ENCODE measurements at regions not wholly inside any gene's neighbourhood (a gene's known extent, or its start where the extent isn't known, plus 50 kb on each side); places are given as distances from the start of the nearest gene placed in this dataset.

DNA sequence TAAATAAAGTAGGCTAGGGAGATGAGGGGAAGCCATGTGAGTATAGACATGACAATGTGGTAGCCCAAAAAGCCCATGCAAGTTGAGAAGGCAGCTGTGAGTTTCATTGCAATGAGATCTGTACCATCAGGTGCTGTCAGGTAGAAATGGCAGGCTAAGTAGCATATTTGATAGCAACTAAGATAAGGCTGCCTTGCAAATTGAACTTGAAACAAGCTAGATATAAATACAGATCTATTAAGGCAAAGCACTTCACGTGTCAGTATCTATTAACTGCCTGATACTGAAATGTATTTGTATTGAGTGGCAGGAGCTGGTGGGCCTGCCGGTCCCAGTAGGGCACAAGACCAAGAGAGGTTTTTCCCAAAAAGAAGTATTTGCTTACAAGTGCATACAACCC is 419.9 kb downstream of the TDRD15 start:
- DNase-seq = no peak

DNA sequence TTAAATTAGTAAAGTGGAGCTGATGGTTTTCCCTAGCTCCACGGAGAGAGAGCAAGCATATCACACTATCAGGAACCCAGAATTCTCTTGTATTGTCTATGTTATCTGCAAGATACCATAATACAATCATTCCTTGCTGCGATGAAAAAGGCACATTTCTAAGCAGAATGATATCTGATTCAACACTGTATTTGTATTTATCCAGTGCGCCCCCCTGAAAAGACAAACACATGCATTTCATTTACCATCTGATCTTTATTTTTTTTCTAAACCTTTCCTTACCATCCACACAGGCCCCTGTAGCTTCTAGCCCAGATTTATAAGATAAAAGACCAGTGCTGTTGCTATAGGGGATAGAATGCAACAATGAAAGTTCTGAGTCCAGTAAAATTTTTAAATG is 420.6 kb downstream of the TDRD15 start:
- no peak for DNase-seq

DNA sequence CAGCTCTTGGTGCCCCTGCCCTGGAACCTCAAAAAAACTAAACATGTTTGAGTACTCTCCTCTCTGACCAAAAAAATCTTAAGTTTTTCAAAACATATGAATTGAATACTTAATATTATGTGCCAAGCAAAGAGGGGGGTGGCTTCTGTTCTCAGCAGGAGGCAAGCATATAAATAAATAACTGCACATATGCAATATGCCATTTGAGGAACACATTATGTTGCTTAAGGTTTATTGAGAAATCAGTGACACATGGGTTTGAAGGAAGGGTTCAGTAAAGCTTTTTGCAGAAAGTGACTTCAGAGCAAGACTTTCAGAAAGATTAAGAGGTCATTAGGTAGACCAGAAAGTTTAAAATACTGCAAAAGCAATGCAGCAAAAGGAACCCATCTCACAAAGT is 429.2 kb downstream of the TDRD15 start:
- DNase-seq = no peak

DNA sequence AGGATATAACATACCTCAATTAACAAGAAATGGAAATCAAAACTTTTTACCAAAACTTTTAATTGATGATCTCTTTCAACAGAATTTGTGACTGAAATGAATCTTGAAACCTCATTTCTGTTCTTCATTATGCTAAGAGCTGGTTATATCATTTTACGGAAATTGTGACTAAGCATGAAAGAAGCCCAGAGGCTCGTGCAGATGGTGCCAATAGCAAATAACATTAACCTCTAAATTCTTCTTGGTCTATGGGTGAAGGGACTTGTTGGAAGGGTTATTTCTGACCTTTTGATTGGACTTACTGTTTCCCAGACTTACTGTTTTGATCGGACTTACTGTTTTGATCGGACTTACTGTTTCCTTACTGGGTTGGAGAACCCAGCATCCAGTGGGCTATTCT is 435.6 kb downstream of the TDRD15 start:
- no peak for DNase-seq

DNA sequence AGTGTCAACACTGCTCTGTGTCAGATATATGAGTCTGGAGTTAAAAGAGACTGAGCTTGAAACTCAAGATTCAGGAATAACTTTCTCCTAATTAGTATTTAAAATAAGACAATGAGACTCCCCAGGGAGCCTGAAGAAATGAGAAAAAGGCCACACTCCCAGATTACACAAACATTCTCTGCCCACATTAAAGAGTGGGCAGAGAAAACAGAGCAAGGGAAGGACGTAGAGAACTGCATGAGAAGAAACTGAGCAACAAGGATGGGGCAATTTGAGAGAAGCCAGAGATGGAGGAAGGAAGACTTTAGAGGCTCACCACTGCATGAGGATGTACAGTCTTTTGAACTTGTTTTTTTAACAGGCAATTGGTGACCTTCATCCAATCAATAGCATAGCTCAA is 438.2 kb downstream of the TDRD15 start:
- no peak for DNase-seq

DNA sequence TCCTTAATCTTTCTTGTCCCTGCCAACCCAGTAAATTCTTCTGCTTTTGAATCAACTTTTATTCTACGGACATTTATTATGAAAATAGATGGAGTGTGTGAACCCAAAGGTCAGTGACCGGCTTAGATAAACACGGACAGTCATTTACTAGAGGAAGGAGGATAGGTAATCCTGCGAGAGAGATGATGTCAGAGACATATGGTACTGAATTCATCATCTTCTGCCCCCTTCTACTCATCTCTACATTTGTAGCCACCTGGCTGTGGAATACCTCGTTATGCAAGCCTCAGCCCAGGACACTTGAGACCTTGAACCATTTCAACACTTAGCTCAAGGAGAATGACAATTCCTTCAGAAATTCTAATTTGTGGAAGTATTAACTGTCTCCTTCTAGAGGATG is 443.6 kb downstream of the TDRD15 start:
- DNase-seq = no peak

DNA sequence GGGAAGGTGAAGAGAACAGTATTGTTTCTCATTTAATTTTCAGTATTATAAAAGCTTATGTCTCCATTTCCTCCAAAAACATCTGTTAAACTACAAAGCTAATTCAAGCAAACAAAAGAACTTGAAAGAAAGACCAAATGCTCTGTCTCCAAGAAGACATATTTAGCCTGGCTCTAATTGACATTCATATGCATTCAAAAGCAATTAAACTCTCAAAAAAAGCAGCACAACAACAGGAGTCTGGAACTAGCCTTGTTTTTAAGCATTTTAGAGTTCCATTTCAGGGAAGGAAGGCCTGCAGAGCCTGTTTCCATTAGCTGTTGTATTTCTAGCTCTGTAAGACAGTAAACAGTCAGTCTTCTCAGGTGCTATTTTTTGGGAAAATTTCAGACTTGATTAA is 447.9 kb downstream of the TDRD15 start:
- no peak for DNase-seq

DNA sequence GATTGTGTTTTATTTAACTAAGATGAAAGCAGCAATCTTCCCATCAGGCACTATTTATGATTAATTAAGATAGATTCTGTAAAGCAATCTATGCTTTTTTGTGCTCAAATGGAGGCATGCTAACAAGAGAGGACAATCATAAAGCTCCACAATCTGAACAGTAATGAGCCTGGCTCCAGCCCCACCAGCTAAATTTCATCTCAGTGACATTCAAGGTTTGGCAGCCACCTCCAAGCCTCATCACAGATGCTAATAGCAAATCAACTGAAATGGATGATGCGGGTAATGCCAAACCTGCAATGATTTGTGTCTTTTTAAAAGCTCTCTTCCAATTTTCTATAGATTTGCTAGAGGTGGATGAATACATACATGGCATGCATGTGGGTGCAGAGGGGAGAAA is 456.6 kb downstream of the TDRD15 start:
- DNase-seq = no peak

DNA sequence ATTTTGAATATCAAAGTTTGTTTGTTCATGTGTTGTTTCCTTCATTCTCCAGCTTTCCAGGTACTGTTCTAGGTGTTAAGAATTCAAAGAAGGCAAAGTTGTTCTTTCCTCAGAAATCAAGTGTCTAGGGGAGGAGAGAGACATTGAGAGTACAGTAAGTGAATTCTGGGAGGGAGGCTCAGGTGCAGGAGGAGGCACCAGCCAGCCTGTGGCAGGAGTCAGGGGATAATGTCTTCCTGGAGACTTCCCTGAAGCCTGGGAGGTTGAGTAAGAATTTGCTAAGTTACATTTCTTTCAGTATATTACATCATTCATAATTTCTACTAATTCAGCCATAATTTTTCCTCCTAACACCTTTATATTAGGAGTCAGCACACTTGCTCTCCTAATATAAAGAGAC is 462.1 kb downstream of the TDRD15 start:
- no peak for DNase-seq

DNA sequence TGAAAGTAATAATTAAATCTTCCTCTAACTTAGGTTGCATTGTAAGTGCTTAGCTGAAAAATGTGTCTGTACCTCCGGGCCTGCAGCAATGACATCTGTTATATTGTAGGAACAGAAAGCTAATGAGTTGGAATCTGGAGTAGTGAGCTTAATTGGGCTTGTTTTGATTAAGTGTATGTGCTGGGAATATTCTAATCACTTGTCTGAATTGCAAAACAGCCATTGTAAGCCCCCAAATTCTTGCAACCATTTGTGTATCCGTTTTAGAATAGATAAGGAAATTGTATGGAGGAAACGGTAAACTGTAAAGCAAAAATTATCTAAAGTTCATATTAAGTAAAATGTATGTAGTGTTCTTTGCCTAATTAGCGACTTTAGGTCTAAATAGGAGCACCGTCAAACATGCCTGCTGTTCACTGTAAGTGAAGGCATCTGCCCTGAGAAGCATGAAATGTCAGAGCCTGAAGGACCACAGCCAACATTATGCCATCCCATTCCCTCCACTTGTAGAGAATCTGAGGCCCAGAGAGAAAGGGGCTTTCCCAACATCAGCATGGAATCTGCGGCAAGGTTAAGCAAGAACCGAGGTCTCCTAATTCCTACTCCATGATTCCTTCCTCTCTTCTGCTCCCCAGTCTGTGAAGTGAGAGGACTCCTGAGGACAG is 466.4 kb downstream of the TDRD15 start:
- no peak for DNase-seq

DNA sequence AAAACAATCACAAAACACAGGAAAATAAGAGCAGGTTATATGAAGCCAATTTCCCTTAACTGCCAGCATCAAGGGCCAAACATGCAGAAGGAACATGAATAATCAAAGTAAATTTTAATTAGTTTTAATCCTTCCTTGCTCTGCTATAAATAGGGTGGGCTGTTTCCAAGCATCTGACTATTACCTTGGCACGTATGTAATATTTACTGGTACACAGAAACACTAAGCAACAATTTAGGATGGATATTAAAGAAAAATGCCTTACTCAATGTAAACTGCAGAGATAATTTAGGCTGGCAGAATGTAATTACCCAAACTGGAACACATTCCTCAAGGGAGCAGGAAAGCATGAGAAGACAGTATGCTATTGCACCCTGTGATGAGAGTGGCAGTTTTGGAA is 468.2 kb downstream of the TDRD15 start:
- no peak for DNase-seq

DNA sequence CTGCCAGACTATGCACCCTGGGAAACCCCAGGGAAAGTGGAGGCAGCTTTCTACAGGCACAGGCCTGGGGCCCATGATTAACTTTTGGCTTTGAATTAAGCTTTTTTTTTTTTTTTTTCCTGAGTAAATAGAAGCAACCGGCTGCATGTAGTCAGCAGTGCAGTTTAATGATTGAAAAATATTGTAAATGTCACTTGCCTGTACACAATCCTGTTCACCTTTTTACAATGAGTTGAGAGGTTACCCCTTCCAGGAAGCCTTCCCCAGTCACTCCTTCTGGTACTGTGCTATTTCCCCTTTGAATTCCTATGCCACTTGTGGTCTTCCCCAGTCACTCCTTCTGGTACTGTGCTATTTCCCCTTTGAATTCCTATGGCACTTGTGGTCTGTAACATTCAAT is 475.6 kb downstream of the TDRD15 start:
- DNase-seq = no peak

DNA sequence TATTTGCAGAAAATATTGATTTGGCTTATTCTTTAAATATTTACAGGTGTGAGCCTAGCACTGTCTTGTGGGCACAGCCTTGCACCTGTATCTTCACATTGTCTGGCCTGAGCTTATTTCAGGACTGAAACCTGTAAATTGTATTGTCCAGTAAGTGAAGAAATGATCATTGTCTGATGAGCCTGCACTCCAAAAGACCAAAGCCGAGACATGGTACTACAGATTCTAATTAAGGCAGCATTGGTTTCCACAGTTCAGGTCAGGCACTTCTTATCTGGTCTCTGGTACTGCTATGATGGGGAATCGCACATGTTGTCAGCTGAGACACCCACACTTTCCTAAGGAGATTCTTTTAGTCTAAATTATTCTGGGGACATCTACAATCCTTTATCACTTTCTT is 479.0 kb downstream of the TDRD15 start:
- no peak for DNase-seq

DNA sequence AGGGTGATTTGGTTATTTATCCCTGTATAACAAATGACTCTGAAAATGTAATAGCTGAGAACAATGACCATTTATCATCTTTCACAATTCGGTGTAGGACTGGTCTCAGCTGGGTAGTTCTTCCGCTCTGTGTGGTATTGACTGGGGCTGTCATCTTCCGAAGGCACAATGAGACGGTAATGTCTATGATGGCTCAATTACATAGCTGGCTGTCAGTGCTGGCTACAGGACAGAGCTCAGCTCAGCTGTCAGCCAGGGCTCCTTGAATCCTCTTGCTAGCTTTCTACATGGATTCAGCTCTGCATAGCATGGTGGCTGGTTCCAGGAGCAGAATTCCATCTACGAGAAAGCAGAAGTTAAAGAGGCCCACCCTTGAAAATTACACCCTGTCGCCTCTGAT is 483.8 kb downstream of the TDRD15 start:
- DNase-seq = no peak

DNA sequence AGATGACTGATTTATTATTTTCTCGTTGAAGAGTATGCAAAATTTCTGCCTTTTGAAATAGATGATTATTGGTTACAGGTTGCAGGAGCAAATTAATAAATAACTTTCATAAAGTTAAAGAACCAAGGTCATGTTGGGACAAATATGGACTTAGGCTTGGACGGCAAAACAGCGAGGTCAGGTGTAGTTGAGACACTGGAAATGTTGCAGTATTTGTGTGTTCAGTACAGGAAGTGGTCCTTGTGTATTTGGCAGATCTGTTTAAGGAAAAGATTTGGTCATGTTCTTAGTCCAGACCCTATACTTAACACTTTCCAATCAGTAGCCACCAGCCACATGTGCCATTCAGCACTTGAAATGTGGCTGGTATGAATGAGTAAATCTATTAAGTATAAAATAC is 486.5 kb downstream of the TDRD15 start:
- DNase-seq = no peak

DNA sequence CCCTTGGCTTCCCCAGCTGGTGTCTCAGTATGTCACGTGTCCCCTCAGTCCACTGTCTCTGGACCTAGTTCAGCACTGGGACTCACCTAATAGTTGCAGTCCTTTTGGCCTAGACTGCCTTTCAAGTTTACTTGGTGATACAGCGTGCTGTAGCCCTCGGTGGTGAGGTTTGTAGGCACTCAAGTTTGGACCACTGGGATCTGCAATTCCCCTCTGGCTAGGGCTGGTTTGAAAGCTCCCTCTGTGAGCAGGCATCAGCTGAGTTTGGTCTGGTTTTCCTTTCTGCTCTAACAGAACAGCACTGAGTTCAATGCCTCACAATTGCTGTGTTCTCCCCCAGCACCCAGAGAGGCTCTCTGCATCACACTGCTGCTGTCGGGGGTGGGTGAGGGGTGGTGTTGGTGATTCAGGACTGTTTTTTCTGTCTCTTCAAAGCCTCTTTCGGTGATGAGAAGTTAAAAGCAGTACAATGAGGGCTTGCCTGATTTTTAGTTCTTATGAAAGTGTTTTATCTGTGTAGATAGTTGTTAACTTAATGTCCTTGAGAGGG is 494.2 kb downstream of the TDRD15 start:
- DNase-seq = no peak

DNA sequence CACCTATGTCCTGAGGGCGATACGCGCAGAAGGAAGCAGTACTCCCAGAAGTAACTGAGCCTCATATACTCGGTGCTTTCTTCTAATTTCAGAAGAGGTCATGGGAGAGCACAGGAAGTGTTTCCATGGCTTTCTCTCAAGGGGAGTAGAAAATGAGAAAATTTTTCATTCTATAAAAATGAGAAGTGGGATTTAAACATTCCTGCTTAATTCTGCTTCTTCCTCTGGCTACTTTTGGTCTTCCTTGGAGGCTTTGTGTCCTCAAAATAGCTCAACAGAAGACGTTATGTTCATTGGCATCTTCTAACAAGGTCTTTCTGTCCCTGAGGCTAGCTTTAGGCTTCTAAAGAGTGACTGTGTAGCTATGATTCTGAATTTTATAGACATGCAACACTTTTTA is 497.0 kb downstream of the TDRD15 start:
- DNase-seq = no peak

DNA sequence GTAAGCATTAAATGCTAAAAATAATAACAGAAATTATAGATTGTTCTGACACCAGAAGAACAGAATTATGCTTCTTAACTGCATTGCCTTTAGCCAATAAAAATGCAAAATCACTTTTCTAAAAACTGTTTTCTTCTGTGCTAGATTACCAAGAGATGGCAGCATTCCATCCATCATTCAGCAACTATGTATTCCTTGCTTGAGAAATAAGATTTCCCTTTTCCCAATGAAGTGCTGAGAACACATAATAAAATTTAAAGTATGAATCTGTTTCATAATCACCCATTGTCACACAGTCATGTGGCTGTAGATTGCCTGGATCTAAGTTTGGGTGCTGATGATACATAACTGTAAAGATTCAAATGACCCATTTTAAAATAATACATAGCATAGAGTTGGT is 504.2 kb downstream of the TDRD15 start:
- DNase-seq = no peak

DNA sequence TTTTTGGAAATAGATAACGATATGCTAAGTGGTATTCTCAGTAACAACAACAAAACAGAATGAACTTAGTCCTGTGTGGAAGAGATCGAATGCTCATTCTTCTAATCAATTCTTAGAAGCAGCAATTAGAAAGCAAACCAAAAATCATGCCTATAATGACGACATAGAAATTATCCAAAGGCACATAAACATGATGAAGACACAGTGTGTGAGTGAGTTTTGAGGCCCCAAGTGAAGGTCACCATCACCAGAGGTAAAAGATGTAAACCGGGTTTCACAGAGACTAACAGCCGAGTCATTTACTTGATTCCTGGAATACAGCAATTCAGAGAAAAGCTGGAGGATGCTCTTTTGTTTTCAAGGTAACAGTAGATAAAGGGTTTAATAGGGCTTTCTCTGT is 509.2 kb downstream of the TDRD15 start:
- no peak for DNase-seq

DNA sequence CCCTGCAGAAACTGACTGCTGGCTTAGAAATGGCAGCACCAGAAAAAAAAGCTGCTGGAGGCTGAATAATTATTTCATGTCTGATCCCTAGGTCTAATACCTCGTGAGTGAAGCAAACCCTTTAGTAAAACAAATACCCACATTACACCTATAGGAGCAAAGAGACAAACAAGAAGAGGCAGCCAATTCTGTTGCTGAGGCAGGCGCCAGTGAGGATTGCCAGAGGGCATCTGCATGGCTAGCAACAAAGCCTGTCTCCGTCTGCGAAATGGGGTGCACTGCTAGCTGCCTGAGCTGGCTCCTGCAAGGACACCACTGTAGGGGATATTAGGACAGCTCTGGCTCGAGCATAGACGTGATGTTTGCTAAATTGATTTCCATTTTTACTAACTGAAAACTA is 509.7 kb downstream of the TDRD15 start:
- no peak for DNase-seq

DNA sequence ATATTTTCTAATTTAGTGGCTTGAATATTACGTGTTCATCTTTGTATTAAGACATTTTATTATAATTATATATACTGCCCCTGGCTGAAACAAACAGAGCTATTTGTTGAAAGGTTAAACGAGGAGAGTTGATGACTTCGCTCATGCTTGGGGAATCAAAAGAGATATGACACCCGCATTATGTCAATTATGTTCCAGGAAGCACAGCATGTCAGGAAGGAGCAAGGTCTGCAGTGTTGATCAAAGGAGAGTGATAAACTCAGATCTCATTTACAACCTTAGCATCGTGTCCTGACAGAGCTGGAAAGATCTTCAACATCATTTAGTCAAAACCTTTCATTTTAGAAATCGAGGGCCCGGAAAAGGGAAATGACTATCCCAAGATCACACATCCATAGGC is 510.1 kb downstream of the TDRD15 start:
- no peak for DNase-seq

DNA sequence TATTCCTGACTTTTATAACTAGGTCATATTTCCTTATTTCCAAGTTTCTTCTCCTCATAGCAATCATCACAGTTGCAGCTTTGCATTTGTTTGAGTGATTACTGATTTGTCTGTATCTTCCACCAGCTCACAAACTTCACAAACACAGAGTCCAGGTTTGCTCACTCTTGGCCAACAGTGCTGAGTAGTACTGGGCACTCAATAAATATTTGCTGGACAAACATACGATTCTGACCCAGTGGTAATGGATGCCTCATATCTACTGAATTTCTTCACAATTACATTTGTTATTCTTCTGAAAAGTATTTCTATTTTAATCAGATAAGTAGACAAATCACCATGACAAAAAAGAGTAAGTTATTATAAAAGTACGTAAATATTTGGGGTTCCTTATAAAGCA is 516.3 kb downstream of the TDRD15 start:
- DNase-seq = no peak

DNA sequence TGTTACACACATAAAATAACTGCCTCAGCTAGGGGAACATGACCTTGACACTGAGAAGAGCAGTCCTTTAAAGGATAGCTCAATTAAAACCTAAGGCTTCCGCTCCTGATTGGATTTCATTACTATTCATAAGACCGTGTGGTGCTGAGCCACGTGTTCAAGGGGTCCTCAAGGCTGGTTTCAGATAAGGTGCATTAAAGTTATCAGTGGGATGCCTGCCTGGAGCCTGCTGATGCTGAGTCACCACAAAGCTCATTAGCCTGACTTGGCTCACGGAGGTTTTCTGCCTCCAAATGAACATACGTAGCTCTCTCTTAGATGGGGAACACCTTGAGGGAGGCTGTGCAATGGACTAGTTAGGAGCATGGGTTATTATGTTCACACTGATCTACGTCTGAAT is 518.9 kb downstream of the TDRD15 start:
- DNase-seq = no peak

DNA sequence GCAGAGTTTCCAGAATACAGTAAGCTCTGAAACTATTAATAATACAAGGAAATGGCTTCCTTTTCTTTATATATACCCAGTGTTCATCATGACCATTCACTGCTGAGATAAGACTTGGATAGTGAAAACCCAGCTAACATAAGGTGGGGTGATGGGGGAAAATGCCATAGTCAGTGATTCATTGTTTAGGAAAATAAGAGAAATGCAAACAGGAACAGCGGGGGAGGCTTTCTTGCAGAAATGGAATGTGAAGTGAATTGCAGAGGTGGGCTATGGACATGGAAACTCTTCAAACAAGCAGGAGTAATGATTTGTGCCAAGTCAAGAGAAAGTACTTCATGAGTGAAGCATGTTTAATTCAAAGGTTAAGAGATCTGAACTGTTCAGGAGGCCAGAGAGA is 519.4 kb downstream of the TDRD15 start:
- DNase-seq = no peak

DNA sequence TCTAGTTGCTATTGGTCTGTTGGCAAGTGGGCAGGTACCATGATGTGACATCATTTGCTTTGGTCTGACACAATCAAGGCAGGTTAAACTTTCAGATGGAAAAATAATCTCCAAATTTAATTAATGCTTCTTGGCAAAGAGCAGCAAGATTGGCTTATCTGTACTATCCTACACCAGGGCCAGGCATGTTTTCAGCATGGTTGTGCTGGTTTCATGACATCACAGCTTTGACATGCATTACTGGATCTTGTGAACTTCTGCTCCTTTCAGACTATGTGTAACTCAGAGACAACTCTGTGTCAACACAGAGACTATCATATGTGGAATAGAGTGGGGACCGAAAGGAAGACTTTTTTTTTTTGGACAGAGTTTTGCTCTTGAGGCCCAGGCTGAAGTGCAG is 520.5 kb downstream of the TDRD15 start:
- no peak for DNase-seq

DNA sequence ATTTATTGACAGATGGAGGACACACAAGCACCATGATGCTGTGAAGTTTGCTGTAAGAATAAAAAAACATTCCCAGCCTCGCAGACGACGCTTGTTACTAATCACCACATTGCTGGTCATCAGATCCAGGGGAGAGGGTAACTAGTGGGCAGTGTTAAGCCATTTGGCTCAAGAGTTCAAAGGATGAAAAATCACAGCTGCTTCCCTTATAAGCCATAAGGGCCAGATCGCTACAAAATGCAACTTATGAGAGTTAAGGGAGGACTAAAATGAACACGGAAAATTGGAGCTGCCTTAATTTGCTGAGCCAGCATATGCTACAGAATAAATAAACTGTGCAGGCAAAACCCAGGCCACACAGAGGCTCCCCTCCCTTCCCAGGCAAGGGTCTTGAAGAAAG is 522.6 kb downstream of the TDRD15 start:
- no peak for DNase-seq
